Neutrophil (primary cell): ENCODE measurements at regions not wholly inside any gene's neighbourhood (a gene's known extent, or its start where the extent isn't known, plus 50 kb on each side); places are given as distances from the start of the nearest gene placed in this dataset.

ENCODE experiments used
- H3K27ac ChIP-seq: fragments of 200-600 bp; sonication (generic); 2 replicates; pipeline ENCODE4 v1.5.1; 2016; ENCODE audit warnings: mild to moderate bottlenecking, moderate library complexity
- H3K27me3 ChIP-seq: fragments of 200-600 bp; sonication (generic); 2 replicates; pipeline ENCODE4 v1.6.0; 2016; ENCODE audit warnings: mild to moderate bottlenecking
- H3K36me3 ChIP-seq: fragments of 200-600 bp; sonication (generic); 2 replicates; pipeline ENCODE4 v1.5.1; 2017
- H3K4me1 ChIP-seq, 2 experiments: fragments of 200-600 bp in 1 of 2; sonication (generic) in 1 of 2; 1 replicate in 1 of 2; 2 replicates in 1 of 2; pipeline versions ENCODE4 v1.5.1 to v1.6.1; 2013 to 2016; ENCODE audit warnings: low read depth in 1 of 2, low read length in 1 of 2, mild to moderate bottlenecking in 1 of 2, moderate library complexity in 1 of 2; ENCODE audit not compliant: control insufficient read depth in 1 of 2, insufficient read depth in 1 of 2
- H3K4me3 ChIP-seq, 2 experiments: fragments of 200-600 bp in 1 of 2; sonication (generic) in 1 of 2; 1 replicate in 1 of 2; 2 replicates in 1 of 2; pipeline ENCODE4 v1.5.1; 2013 to 2016; ENCODE audit warnings: low read depth in 1 of 2, low read length in 1 of 2, mild to moderate bottlenecking in 1 of 2, moderate library complexity in 1 of 2
- H3K9me3 ChIP-seq: fragments of 200-600 bp; sonication (generic); 2 replicates; pipeline ENCODE4 v1.5.1; 2016
- CTCF ChIP-seq: fragments of 200-600 bp; sonication (generic); IDR thresholded peaks from 2 replicates; pipeline ENCODE4 v1.5.1; 2016; ENCODE audit warnings: antibody characterized with exemption

- Histone ChIP-seq H3K36me3 (no peaks in the 10 kb centered on the region), H3K27me3 (peaks cover 28% of the 10 kb centered on the region), H3K27ac (no peak overlapping the region), H3K4me3 (no peak overlapping the region), H3K9me3 (no peaks in the 10 kb centered on the region), H3K4me1 (no peaks in the 10 kb centered on the region)
- no peak for TF ChIP-seq CTCF
Observed at GRCh38 chr20:63085151-63085861, 78.5 kb upstream of the BHLHE23 start.

GRCh38 chr20:63084563-63084927 lies 77.8 kb upstream of the BHLHE23 start:
- Histone ChIP-seq H3K4me1 (no peaks in the 10 kb centered on the region), H3K27me3 (peaks cover 28% of the 10 kb centered on the region), H3K9me3 (no peaks in the 10 kb centered on the region), H3K36me3 (no peaks in the 10 kb centered on the region), H3K27ac (no peak overlapping the region), H3K4me3 (no peak overlapping the region)
- TF ChIP-seq CTCF, result no peak

GRCh38 chr20:63083831-63084562 lies 77.2 kb upstream of the BHLHE23 start:
- no peaks in the 10 kb centered on the region for H3K36me3 ChIP-seq
- H3K4me3 ChIP-seq, result no peak overlapping the region
- H3K27me3 ChIP-seq, result peaks cover 28% of the 10 kb centered on the region
- no peaks in the 10 kb centered on the region for H3K4me1 ChIP-seq
- no peak overlapping the region for H3K27ac ChIP-seq
- no peaks in the 10 kb centered on the region for H3K9me3 ChIP-seq
- no peak for TF ChIP-seq CTCF

- H3K36me3 ChIP-seq, result no peaks in the 10 kb centered on the region
- no peaks in the 10 kb centered on the region for H3K9me3 ChIP-seq
- H3K4me1 ChIP-seq, result no peaks in the 10 kb centered on the region
- no peak overlapping the region for H3K27ac ChIP-seq
- H3K4me3 ChIP-seq, result no peak overlapping the region
- H3K27me3 ChIP-seq, result peaks cover 28% of the 10 kb centered on the region
- TF ChIP-seq CTCF, result no peak
Observed at GRCh38 chr20:63082939-63083735, 76.4 kb upstream of the BHLHE23 start.

GRCh38 chr20:63082308-63082938 lies 75.7 kb upstream of the BHLHE23 start:
- peaks cover 28% of the 10 kb centered on the region for H3K27me3 ChIP-seq
- TF ChIP-seq CTCF, result no peak
- no peak overlapping the region for H3K4me3 ChIP-seq
- no peaks in the 10 kb centered on the region for H3K36me3 ChIP-seq
- no peaks in the 10 kb centered on the region for H3K9me3 ChIP-seq
- H3K27ac ChIP-seq, result no peak overlapping the region
- no peaks in the 10 kb centered on the region for H3K4me1 ChIP-seq
